ENCODE measurements at regions not wholly inside any gene's neighbourhood (a gene's known extent, or its start where the extent isn't known, plus 50 kb on each side); places are given as distances from the start of the nearest gene placed in this dataset.

DNA sequence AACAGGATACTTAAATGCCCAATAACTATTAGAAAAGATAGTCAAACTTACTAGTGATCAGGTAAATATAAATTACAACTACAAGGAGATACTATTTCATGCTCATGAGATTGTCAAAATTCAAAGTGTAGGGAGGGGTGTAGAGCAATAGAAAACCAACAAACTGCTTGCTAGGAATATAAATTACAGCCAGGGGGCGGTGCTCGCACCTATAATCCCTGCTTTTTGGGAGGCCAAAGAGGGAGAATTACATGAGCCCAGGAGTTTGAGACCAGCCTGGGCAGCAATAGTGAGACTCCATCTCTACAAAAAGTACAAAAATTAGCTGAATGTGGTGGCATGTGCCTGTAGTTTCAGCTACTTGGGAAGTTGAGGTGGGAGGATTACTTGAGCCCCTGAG, 556.5 kb upstream of the NR3C2 start:
- TF ChIP-seq, protein P1, sequence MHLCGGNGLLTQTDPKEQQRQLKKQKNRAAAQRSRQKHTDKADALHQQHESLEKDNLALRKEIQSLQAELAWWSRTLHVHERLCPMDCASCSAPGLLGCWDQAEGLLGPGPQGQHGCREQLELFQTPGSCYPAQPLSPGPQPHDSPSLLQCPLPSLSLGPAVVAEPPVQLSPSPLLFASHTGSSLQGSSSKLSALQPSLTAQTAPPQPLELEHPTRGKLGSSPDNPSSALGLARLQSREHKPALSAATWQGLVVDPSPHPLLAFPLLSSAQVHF (CRISPR knock-in tag; IDR thresholded peaks at IDR 0.05), result no peak
- TF ChIP-seq PATZ1 (CRISPR knock-in tag; IDR thresholded peaks at IDR 0.05), result no peak
- TF ChIP-seq POLR2AphosphoS5 (IDR thresholded peaks at IDR 0.05; ENCODE audit: low read depth, low read length), result no peak
- TF ChIP-seq, protein P2, sequence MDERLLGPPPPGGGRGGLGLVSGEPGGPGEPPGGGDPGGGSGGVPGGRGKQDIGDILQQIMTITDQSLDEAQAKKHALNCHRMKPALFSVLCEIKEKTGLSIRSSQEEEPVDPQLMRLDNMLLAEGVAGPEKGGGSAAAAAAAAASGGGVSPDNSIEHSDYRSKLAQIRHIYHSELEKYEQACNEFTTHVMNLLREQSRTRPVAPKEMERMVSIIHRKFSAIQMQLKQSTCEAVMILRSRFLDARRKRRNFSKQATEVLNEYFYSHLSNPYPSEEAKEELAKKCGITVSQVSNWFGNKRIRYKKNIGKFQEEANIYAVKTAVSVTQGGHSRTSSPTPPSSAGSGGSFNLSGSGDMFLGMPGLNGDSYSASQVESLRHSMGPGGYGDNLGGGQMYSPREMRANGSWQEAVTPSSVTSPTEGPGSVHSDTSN (CRISPR knock-in tag; IDR thresholded peaks at IDR 0.05), result no peak
- no peak for TF ChIP-seq BRCA1 (CRISPR knock-in tag; IDR thresholded peaks at IDR 0.05)
- TF ChIP-seq, protein P3, sequence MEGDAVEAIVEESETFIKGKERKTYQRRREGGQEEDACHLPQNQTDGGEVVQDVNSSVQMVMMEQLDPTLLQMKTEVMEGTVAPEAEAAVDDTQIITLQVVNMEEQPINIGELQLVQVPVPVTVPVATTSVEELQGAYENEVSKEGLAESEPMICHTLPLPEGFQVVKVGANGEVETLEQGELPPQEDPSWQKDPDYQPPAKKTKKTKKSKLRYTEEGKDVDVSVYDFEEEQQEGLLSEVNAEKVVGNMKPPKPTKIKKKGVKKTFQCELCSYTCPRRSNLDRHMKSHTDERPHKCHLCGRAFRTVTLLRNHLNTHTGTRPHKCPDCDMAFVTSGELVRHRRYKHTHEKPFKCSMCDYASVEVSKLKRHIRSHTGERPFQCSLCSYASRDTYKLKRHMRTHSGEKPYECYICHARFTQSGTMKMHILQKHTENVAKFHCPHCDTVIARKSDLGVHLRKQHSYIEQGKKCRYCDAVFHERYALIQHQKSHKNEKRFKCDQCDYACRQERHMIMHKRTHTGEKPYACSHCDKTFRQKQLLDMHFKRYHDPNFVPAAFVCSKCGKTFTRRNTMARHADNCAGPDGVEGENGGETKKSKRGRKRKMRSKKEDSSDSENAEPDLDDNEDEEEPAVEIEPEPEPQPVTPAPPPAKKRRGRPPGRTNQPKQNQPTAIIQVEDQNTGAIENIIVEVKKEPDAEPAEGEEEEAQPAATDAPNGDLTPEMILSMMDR (CRISPR knock-in tag; IDR thresholded peaks at IDR 0.05), result peak; percentile 32; the same call in 1 of the 2 replicates
- TF ChIP-seq CHCHD3 (CRISPR knock-in tag; IDR thresholded peaks at IDR 0.05), result no peak
- no peak for TF ChIP-seq RAD21 (CRISPR knock-in tag; IDR thresholded peaks at IDR 0.05)
- no peak for TF ChIP-seq RFX5 (IDR thresholded peaks at IDR 0.05; ENCODE audit: low read depth, low read length)
- TF ChIP-seq SETDB1 (CRISPR knock-in tag; IDR thresholded peaks at IDR 0.05; ENCODE audit: borderline replicate concordance), result no peak
- TF ChIP-seq ZNF12 (CRISPR knock-in tag; IDR thresholded peaks at IDR 0.05), result no peak
- no peak for TF ChIP-seq SP1 (IDR thresholded peaks at IDR 0.05)
- no peak for TF ChIP-seq SP1 (CRISPR knock-in tag; IDR thresholded peaks at IDR 0.05)
- no peak for TF ChIP-seq FOXK1 (CRISPR knock-in tag; IDR thresholded peaks at IDR 0.05; ENCODE audit: borderline replicate concordance, low read depth)

All from HepG2 (cell line).